ENCODE measurements at regions not wholly inside any gene's neighbourhood (a gene's known extent, or its start where the extent isn't known, plus 50 kb on each side); places are given as distances from the start of the nearest gene placed in this dataset. TPM values are rescaled to one million over a fixed set of nuclear protein-coding genes. Genes with fewer than 3 reads are reported as not detected.
"Not testable (repeated sequence)": the region's sequence is repeated elsewhere in the genome, so short reads cannot be mapped to it uniquely, and the experiment has no call there.

- 75 to 94% (median 85%) methylated on average over 1 of the region's 1 CpG for WGBS, 3 donors
- Histone ChIP-seq H3K4me1 (ENCODE audit: insufficient read depth) (no peaks in the 10 kb centered on the region), H3K27me3 (no peaks in the 10 kb centered on the region), H3K9me3 (no peaks in the 10 kb centered on the region), H3K36me3 (no peaks in the 10 kb centered on the region), H3K4me3 (no peak overlapping the region), H3K27ac (no peak overlapping the region)
- intact Hi-C loops (cut with DNase I): no loop called here
- TF ChIP-seq POLR2A (IDR thresholded peaks at IDR 0.05) (no peak), EP300 (IDR thresholded peaks at IDR 0.05) (no peak), CTCF (IDR thresholded peaks at IDR 0.05) (no peak)
- no peak for DNase-seq
Measured at GRCh38 chr13:50761406-50761805, 82.1 kb downstream of the DLEU7 start.

- TF ChIP-seq CTCF (IDR thresholded peaks at IDR 0.05) (no peak), POLR2A (IDR thresholded peaks at IDR 0.05) (no peak), EP300 (IDR thresholded peaks at IDR 0.05) (no peak)
- intact Hi-C loops (cut with DNase I): no loop called here
- Histone ChIP-seq H3K36me3 (no peaks in the 10 kb centered on the region), H3K27ac (no peak overlapping the region), H3K27me3 (no peaks in the 10 kb centered on the region), H3K4me3 (no peak overlapping the region), H3K9me3 (no peaks in the 10 kb centered on the region), H3K4me1 (ENCODE audit: insufficient read depth) (no peaks in the 10 kb centered on the region)
- DNase-seq: no peak
- WGBS, 3 donors: 60 to 71% (median 70%) methylated on average over 4 of the region's 4 CpGs
Measured at GRCh38 chr13:50762969-50763567, 80.4 kb downstream of the DLEU7 start.

- Histone ChIP-seq H3K9me3 (no peaks in the 10 kb centered on the region), H3K36me3 (no peaks in the 10 kb centered on the region), H3K4me3 (no peak overlapping the region), H3K27me3 (no peaks in the 10 kb centered on the region), H3K27ac (no peak overlapping the region), H3K4me1 (ENCODE audit: insufficient read depth) (no peaks in the 10 kb centered on the region)
- DNase-seq: no peak
- intact Hi-C loops (cut with DNase I): no loop called here
- no peak for TF ChIP-seq EP300 (IDR thresholded peaks at IDR 0.05)
- TF ChIP-seq POLR2A (IDR thresholded peaks at IDR 0.05): no peak
- TF ChIP-seq CTCF (IDR thresholded peaks at IDR 0.05): no peak
- WGBS, 3 donors: 37 to 48% (median 45%) methylated on average over 6 of the region's 6 CpGs
Measured at GRCh38 chr13:50766013-50766412, 77.5 kb downstream of the DLEU7 start.

- intact Hi-C loops (cut with DNase I): no loop called here
- TF ChIP-seq EP300 (IDR thresholded peaks at IDR 0.05) (no peak), CTCF (IDR thresholded peaks at IDR 0.05) (no peak), POLR2A (IDR thresholded peaks at IDR 0.05) (no peak)
- Histone ChIP-seq H3K4me3 (no peak overlapping the region), H3K36me3 (no peaks in the 10 kb centered on the region), H3K9me3 (no peaks in the 10 kb centered on the region), H3K27me3 (no peaks in the 10 kb centered on the region), H3K4me1 (ENCODE audit: insufficient read depth) (no peaks in the 10 kb centered on the region), H3K27ac (no peak overlapping the region)
- DNase-seq: no peak
- 52 to 62% (median 57%) methylated on average over 3 of the region's 3 CpGs for WGBS, 3 donors
Measured at GRCh38 chr13:50766695-50767094, 76.8 kb downstream of the DLEU7 start.

GRCh38 chr13:50772881-50773280 is 70.6 kb downstream of the DLEU7 start:
- DNase-seq; H3K27me3 ChIP-seq; H3K4me1 ChIP-seq (ENCODE audit: insufficient read depth); intact Hi-C loops (cut with DNase I); H3K27ac ChIP-seq; H3K9me3 ChIP-seq; H3K36me3 ChIP-seq; H3K4me3 ChIP-seq: not testable (repeated sequence)
- 86 to 93% (median 88%) methylated on average over 9 of the region's 9 CpGs for WGBS, 3 donors

Small RNA genes lying in the stretch of these regions (small RNA-seq; reads per million reads assigned to genes)
- gene RF02109 (not detected), gene RF02110 (not detected)

All from ovary (tissue), 7 donors.